Neural cell (in vitro differentiated cells): ENCODE measurements at regions not wholly inside any gene's neighbourhood (a gene's known extent, or its start where the extent isn't known, plus 50 kb on each side); places are given as distances from the start of the nearest gene placed in this dataset.

Experiments
- H2AFZ ChIP-seq: fragments of 200-600, 300-800 bp; sonication (generic), shearing (Covaris generic); 2 replicates; pipeline ENCODE4 v1.6.0; 2014; ENCODE audit warnings: low read depth, mild to moderate bottlenecking, antibody characterized with exemption, low read length, moderate library complexity
- H3F3A ChIP-seq: fragments of 200-600 bp; shearing (Covaris generic); 2 replicates; pipeline ENCODE4 v1.6.1; 2016; ENCODE audit warnings: mild to moderate bottlenecking, moderate library complexity, mixed read lengths, antibody characterized with exemption, low read length; ENCODE audit not compliant: insufficient read depth, poor library complexity, severe bottlenecking
- H3K27ac ChIP-seq: fragments of 200-600, 300-800 bp; sonication (generic), shearing (Covaris generic); 2 replicates; pipeline ENCODE4 v1.5.1; 2014; ENCODE audit warnings: mild to moderate bottlenecking, low read length, moderate library complexity
- H3K27me3 ChIP-seq: fragments of 300-800, 200-600 bp; sonication (generic), shearing (Covaris generic); 2 replicates; pipeline ENCODE4 v1.6.0; 2014; ENCODE audit warnings: mild to moderate bottlenecking, low read depth, low read length, moderate library complexity; ENCODE audit not compliant: insufficient read depth
- H3K36me3 ChIP-seq: fragments of 300-800, 200-600 bp; sonication (generic), shearing (Covaris generic); 2 replicates; pipeline ENCODE4 v1.5.1; 2014; ENCODE audit warnings: mild to moderate bottlenecking, antibody characterized with exemption, low read length, moderate library complexity; ENCODE audit not compliant: insufficient read depth
- H3K4me2 ChIP-seq: fragments of 300-800, 200-600 bp; sonication (generic), shearing (Covaris generic); 2 replicates; pipeline ENCODE4 v1.6.0; 2014; ENCODE audit warnings: mild to moderate bottlenecking, low read length
- H3K4me3 ChIP-seq: fragments of 300-800, 200-600 bp; sonication (generic), shearing (Covaris generic); 2 replicates; pipeline ENCODE4 v1.5.1; 2014; ENCODE audit warnings: mild to moderate bottlenecking, low read length, moderate library complexity
- H3K79me2 ChIP-seq: fragments of 200-600 bp; shearing (Covaris generic); replicated peaks from 2 replicates; pipeline ENCODE4 v1.6.0; 2014; ENCODE audit warnings: mild to moderate bottlenecking, low read length, moderate library complexity; ENCODE audit not compliant: insufficient read depth
- H3K9ac ChIP-seq: fragments of 300-800, 200-600 bp; sonication (generic), shearing (Covaris generic); 2 replicates; pipeline ENCODE4 v1.6.1; 2016; ENCODE audit warnings: mild to moderate bottlenecking, low read length, mixed read lengths
- H3K9me2 ChIP-seq: fragments of 200-600 bp; shearing (Covaris generic); 2 replicates; pipeline ENCODE4 v1.6.1; 2016; ENCODE audit warnings: mild to moderate bottlenecking, low read length, mixed read lengths; ENCODE audit not compliant: insufficient read depth
- H3K9me3 ChIP-seq: fragments of 200-600, 300-800 bp; sonication (generic), shearing (Covaris generic); 2 replicates; pipeline ENCODE4 v1.6.1; 2016; ENCODE audit warnings: mild to moderate bottlenecking, mixed run types, low read length, moderate library complexity, mixed read lengths
- H4K20me1 ChIP-seq: fragments of 200-600 bp; shearing (Covaris generic); 2 replicates; pipeline ENCODE4 v1.6.1; 2016; ENCODE audit warnings: mild to moderate bottlenecking, mixed run types; ENCODE audit not compliant: insufficient read depth
- EP300 ChIP-seq: fragments of 450-650 bp; conservative IDR thresholded peaks from 2 replicates; pipeline ENCODE4 v1.6.1; 2014; ENCODE audit warnings: antibody characterized with exemption, mild to moderate bottlenecking, moderate library complexity; ENCODE audit not compliant: poor library complexity, severe bottlenecking
- MXI1 ChIP-seq: fragments of 450-650 bp; conservative IDR thresholded peaks from 2 replicates; pipeline ENCODE4 v1.6.1; 2014; ENCODE audit warnings: antibody characterized with exemption, mild to moderate bottlenecking; ENCODE audit not compliant: poor library complexity, severe bottlenecking
- SMC3 ChIP-seq: fragments of 450-650 bp; conservative IDR thresholded peaks from 2 replicates; pipeline ENCODE4 v1.6.1; 2014; ENCODE audit warnings: antibody characterized with exemption, mild to moderate bottlenecking, moderate library complexity; ENCODE audit not compliant: poor library complexity
- TAF1 ChIP-seq: IDR thresholded peaks from 2 replicates; pipeline ENCODE4 v1.6.1; 2012; ENCODE audit warnings: low read depth
- TF ChIP-seq, protein P1 (sequence below): IDR thresholded peaks from 2 replicates; pipeline ENCODE4 v1.6.1; 2012; ENCODE audit warnings: borderline replicate concordance
- TF ChIP-seq, protein P2 (sequence below): fragments of 450-650 bp; IDR thresholded peaks from 2 replicates; pipeline ENCODE4 v1.5.1; 2014; ENCODE audit warnings: antibody characterized with exemption, mild to moderate bottlenecking, moderate library complexity; ENCODE audit not compliant: poor library complexity, severe bottlenecking

DNA sequence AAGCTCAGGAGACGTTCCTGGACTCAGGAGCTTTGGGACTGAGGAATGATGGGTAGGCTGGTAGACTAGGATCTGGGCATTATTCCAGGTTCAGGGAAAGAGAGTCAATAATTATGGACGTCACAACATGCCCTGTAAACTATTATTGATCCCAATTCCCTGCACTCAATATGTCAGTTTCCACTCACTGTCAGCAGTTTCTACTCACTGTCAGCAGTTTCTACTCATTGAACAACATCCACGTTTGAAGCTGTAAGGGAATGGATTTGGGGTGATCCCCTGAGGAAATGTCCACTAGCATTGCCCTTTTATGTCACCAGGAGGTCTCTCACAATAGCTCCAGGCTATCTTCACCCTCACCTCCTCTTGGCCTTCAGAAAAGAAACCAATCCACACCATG, 1268.6 kb downstream of the TYW1 start:
- Histone ChIP-seq H3K9me3 (no peaks in the 10 kb centered on the region), H3K27ac (no peak overlapping the region), H3K9ac (no peak overlapping the region), H3K4me2 (no peak overlapping the region), H2AFZ (no peak overlapping the region), H3K27me3 (no peaks in the 10 kb centered on the region), H3K9me2 (no peaks in the 10 kb centered on the region), H3K4me3 (no peak overlapping the region), H3K36me3 (no peaks in the 10 kb centered on the region), H3F3A (no peaks in the 10 kb centered on the region), H4K20me1 (no peaks in the 10 kb centered on the region), H3K79me2 (no peaks in the 10 kb centered on the region)
- TF ChIP-seq, protein P1, sequence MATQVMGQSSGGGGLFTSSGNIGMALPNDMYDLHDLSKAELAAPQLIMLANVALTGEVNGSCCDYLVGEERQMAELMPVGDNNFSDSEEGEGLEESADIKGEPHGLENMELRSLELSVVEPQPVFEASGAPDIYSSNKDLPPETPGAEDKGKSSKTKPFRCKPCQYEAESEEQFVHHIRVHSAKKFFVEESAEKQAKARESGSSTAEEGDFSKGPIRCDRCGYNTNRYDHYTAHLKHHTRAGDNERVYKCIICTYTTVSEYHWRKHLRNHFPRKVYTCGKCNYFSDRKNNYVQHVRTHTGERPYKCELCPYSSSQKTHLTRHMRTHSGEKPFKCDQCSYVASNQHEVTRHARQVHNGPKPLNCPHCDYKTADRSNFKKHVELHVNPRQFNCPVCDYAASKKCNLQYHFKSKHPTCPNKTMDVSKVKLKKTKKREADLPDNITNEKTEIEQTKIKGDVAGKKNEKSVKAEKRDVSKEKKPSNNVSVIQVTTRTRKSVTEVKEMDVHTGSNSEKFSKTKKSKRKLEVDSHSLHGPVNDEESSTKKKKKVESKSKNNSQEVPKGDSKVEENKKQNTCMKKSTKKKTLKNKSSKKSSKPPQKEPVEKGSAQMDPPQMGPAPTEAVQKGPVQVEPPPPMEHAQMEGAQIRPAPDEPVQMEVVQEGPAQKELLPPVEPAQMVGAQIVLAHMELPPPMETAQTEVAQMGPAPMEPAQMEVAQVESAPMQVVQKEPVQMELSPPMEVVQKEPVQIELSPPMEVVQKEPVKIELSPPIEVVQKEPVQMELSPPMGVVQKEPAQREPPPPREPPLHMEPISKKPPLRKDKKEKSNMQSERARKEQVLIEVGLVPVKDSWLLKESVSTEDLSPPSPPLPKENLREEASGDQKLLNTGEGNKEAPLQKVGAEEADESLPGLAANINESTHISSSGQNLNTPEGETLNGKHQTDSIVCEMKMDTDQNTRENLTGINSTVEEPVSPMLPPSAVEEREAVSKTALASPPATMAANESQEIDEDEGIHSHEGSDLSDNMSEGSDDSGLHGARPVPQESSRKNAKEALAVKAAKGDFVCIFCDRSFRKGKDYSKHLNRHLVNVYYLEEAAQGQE = peak; percentile 64
- TF ChIP-seq, protein P2, sequence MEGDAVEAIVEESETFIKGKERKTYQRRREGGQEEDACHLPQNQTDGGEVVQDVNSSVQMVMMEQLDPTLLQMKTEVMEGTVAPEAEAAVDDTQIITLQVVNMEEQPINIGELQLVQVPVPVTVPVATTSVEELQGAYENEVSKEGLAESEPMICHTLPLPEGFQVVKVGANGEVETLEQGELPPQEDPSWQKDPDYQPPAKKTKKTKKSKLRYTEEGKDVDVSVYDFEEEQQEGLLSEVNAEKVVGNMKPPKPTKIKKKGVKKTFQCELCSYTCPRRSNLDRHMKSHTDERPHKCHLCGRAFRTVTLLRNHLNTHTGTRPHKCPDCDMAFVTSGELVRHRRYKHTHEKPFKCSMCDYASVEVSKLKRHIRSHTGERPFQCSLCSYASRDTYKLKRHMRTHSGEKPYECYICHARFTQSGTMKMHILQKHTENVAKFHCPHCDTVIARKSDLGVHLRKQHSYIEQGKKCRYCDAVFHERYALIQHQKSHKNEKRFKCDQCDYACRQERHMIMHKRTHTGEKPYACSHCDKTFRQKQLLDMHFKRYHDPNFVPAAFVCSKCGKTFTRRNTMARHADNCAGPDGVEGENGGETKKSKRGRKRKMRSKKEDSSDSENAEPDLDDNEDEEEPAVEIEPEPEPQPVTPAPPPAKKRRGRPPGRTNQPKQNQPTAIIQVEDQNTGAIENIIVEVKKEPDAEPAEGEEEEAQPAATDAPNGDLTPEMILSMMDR = no peak
- TF ChIP-seq SMC3 (no peak), EP300 (no peak), MXI1 (no peak), TAF1 (no peak)

DNA sequence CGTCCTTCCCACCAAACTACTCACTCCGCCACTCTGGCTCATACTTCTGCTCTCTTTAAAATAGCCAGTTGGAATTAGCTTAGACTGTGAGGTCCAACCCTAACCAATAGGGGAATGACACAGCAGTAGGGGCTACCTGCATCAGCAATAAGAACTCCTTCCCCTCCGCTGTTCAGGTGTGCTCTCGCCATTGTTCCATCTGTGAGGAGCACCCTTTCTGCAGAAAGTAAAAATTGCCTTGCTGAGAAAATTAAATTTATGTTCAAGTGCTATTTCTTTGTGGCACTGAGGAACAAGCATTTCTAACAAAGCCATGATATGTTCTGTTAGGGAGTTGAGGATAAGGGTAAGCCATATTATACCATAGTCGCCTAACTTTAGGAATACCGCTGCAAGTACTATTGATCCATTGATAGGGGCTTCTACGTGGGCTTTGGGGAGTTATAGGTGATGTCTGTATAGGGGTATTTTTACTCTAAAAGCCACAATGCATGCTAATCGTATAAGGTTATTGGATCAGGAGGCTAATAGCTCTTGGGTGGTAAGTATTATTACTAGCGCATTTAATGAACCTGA, 1269.5 kb downstream of the TYW1 start:
- H3K9me2 ChIP-seq = no peaks in the 10 kb centered on the region
- H3F3A ChIP-seq = no peaks in the 10 kb centered on the region
- H2AFZ ChIP-seq = no peak overlapping the region
- no peaks in the 10 kb centered on the region for H3K79me2 ChIP-seq
- no peaks in the 10 kb centered on the region for H3K9me3 ChIP-seq
- H3K4me2 ChIP-seq = no peak overlapping the region
- TF ChIP-seq, protein P1 = no peak
- no peaks in the 10 kb centered on the region for H4K20me1 ChIP-seq
- H3K27ac ChIP-seq = no peak overlapping the region
- H3K27me3 ChIP-seq = no peaks in the 10 kb centered on the region
- no peak overlapping the region for H3K4me3 ChIP-seq
- no peak overlapping the region for H3K9ac ChIP-seq
- no peaks in the 10 kb centered on the region for H3K36me3 ChIP-seq
